HEK293 (cell line): ENCODE measurements at regions not wholly inside any gene's neighbourhood (a gene's known extent, or its start where the extent isn't known, plus 50 kb on each side); places are given as distances from the start of the nearest gene placed in this dataset.

Experiments
- CTCF ChIA-PET: fragments of 350-600 bp; formaldehyde crosslinking; extraction: SDS; loops from one replicate; lab custom pipeline; 2021; ENCODE audit warnings: antibody characterized with exemption; lab: Yijun Ruan, JAX
- POLR2A ChIA-PET: fragments of 300-600 bp; formaldehyde crosslinking; extraction: SDS; loops from one replicate; lab custom pipeline; 2020; ENCODE audit warnings: antibody characterized with exemption, inconsistent platforms; lab: Yijun Ruan, JAX
- H3K27ac ChIP-seq: fragments of 200-500 bp; sonication (Bioruptor generic); 2 replicates; pipeline ENCODE4 v1.5.1; 2014; ENCODE audit warnings: low read depth, low read length, control low read depth, inconsistent platforms; ENCODE audit errors: extremely low read depth
- H3K36me3 ChIP-seq, 2 experiments: fragments of 200-500 bp in 1 of 2; sonication (Bioruptor generic) in 1 of 2; 1 replicate in 1 of 2; 2 replicates in 1 of 2; pipeline ENCODE4 v1.5.1; 2014 to 2017; ENCODE audit warnings: inconsistent platforms in 2 of 2, low read length in 2 of 2; ENCODE audit not compliant: control insufficient read depth in 2 of 2, insufficient read depth in 1 of 2
- H3K4me1 ChIP-seq: fragments of 200-500 bp; sonication (Bioruptor generic); 2 replicates; pipeline ENCODE4 v1.5.1; 2014; ENCODE audit warnings: mild to moderate bottlenecking, low read length, inconsistent platforms; ENCODE audit not compliant: control insufficient read depth, insufficient read depth
- H3K4me3 ChIP-seq: 2 replicates; pipeline ENCODE4 v1.5.1; 2011; ENCODE audit warnings: low read depth, mild to moderate bottlenecking, control low read depth, low read length, moderate library complexity
- H3K9me3 ChIP-seq: fragments of 200-500 bp; sonication (Bioruptor generic); 2 replicates; pipeline ENCODE4 v1.5.1; 2014; ENCODE audit warnings: low read depth, low read length, inconsistent platforms; ENCODE audit not compliant: control insufficient read depth, insufficient read depth
- GLI2 ChIP-seq: fragments of 450-650 bp; formaldehyde crosslinking; IDR thresholded peaks from 2 replicates; pipeline ENCODE4; 2017; ENCODE audit warnings: missing biosample characterization, missing genetic modification characterization, low read depth, borderline replicate concordance
- ZNF239 ChIP-seq: fragments of 450-650 bp; formaldehyde crosslinking; IDR thresholded peaks from 2 replicates; pipeline ENCODE4 v1.5.1; 2016; ENCODE audit warnings: missing biosample characterization, missing genetic modification characterization
- ZNF623 ChIP-seq: fragments of 450-650 bp; formaldehyde crosslinking; IDR thresholded peaks from 2 replicates; pipeline ENCODE4 v1.5.1; 2016; ENCODE audit warnings: missing biosample characterization, missing genetic modification characterization
- ZNF677 ChIP-seq: fragments of 450-650 bp; IDR thresholded peaks from 2 replicates; pipeline ENCODE4 v1.5.0; 2018; ENCODE audit warnings: missing biosample characterization, mild to moderate bottlenecking, missing genetic modification characterization, moderate library complexity
- TF ChIP-seq, protein P1 (sequence below): fragments of 450-650 bp; formaldehyde crosslinking; IDR thresholded peaks from 2 replicates; pipeline ENCODE4 v1.5.1; 2016; ENCODE audit warnings: missing biosample characterization, missing genetic modification characterization
- TF ChIP-seq, protein P2 (sequence below): fragments of 450-650 bp; formaldehyde crosslinking; IDR thresholded peaks from 2 replicates; pipeline ENCODE4 v1.5.1; 2016; ENCODE audit warnings: missing biosample characterization, missing genetic modification characterization
- TF ChIP-seq, protein P3 (sequence below): fragments of 450-650 bp; formaldehyde crosslinking; IDR thresholded peaks from 2 replicates; pipeline ENCODE4 v1.5.1; 2016; ENCODE audit warnings: missing biosample characterization, missing genetic modification characterization, borderline replicate concordance
- TF ChIP-seq, protein P4 (sequence below): fragments of 450-650 bp; IDR thresholded peaks from 2 replicates; pipeline ENCODE4 v1.5.1; 2018; ENCODE audit warnings: missing biosample characterization, missing genetic modification characterization
- TF ChIP-seq, protein P5 (sequence below): fragments of 450-650 bp; formaldehyde crosslinking; IDR thresholded peaks from 2 replicates; pipeline ENCODE4 v1.5.0; 2017; ENCODE audit warnings: missing biosample characterization, missing genetic modification characterization, borderline replicate concordance

DNA sequence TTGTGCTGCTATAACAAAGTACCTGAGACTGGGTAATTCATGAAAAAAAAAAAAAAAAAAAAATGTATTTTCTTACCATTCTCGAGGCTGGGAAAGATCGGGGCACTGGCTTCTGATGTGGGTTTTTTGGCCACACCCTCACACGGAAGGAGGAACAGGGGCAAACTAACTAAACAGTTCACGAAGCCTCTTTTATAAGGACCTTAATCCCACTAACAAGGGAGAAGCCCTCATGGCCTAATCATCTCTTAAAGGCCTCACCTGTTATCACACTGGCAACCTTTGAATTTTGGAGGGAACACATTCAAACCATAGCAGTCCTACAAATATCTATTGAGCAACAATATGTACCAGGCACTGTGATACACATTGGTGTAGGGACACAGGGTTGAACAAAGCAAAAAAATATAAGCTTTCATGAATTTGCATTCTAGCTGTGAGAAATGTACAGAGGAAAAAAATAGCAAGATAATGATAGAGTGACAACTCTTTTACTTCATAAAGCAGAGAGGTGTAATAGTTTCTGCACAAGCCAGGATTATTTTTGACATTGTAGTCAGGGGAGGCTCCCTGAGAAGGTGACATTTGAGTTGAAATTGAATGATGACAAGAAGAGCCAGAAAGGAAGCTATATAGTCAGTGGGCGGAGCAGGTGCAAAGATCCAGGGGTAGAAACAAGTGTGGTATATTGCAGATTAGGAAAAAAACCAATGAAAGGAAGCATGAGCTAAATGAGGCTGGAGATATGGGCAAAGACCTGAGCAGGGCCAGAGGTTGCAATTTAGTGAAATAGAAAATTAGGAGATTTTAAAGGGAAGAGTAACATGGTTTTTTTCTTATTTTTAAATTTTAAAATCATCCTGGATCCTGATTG, 68.1 kb upstream of the GRAMD2B start:
- Histone ChIP-seq H3K36me3 (no peaks in the 10 kb centered on the region), H3K4me1 (no peaks in the 10 kb centered on the region), H3K4me3 (no peak overlapping the region), H3K27ac (no peak overlapping the region), H3K9me3 (no peaks in the 10 kb centered on the region)
- ChIA-PET CTCF (interaction anchor here (0.7 to 4.6 kb wide), 7 partner anchors 15 to 1828 kb away, joined by 3 to 65 read pairs (median 5); no protein-coding TSS in a partner anchor), POLR2A (no interaction called here)
- TF ChIP-seq, protein P1, sequence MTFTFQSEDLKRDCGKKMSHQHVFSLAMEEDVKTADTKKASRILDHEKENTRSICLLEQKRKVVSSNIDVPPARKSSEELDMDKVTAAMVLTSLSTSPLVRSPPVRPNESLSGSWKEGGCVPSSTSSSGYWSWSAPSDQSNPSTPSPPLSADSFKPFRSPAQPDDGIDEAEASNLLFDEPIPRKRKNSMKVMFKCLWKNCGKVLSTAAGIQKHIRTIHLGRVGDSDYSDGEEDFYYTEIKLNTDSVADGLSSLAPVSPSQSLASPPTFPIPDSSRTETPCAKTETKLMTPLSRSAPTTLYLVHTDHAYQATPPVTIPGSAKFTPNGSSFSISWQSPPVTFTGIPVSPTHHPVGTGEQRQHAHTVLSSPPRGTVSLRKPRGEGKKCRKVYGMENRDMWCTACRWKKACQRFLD (tag by site-specific recombination): no peak
- no peak for TF ChIP-seq GLI2
- TF ChIP-seq, protein P2, sequence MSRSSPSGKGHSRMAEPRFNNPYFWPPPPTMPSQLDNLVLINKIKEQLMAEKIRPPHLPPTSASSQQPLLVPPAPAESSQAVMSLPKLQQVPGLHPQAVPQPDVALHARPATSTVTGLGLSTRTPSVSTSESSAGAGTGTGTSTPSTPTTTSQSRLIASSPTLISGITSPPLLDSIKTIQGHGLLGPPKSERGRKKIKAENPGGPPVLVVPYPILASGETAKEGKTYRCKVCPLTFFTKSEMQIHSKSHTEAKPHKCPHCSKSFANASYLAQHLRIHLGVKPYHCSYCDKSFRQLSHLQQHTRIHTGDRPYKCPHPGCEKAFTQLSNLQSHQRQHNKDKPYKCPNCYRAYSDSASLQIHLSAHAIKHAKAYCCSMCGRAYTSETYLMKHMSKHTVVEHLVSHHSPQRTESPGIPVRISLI (tag by site-specific recombination): peak; percentile 13; the same call in 1 of the 2 replicates
- peak; percentile 79 for TF ChIP-seq ZNF623

DNA sequence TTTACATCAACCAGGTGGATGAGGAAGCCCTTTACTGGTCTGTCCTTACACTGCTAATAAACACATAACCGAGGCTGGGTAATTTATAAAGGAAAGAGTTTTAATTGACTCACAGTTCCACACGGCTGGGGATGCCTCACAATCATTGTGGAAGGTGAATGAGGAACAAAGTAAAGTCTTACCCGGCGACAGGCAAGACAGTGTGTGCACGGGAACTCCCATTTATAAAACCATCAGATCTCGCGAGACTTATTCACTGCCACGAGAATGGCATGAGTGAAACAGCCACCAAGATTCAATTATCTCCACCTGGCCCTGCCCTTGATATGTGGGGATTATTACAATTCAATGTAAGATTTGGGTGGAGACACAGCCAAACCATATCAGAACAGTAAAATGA, 67.3 kb upstream of the GRAMD2B start:
- no peak overlapping the region for H3K27ac ChIP-seq
- POLR2A ChIA-PET: no interaction called here

More for the DNA sequence above, 67.3 kb upstream of the GRAMD2B start:
- Histone ChIP-seq H3K9me3 (no peaks in the 10 kb centered on the region), H3K4me1 (no peaks in the 10 kb centered on the region), H3K36me3 (no peaks in the 10 kb centered on the region), H3K4me3 (no peak overlapping the region)
- TF ChIP-seq, protein P3, sequence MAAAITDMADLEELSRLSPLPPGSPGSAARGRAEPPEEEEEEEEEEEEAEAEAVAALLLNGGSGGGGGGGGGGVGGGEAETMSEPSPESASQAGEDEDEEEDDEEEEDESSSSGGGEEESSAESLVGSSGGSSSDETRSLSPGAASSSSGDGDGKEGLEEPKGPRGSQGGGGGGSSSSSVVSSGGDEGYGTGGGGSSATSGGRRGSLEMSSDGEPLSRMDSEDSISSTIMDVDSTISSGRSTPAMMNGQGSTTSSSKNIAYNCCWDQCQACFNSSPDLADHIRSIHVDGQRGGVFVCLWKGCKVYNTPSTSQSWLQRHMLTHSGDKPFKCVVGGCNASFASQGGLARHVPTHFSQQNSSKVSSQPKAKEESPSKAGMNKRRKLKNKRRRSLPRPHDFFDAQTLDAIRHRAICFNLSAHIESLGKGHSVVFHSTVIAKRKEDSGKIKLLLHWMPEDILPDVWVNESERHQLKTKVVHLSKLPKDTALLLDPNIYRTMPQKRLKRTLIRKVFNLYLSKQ (tag by site-specific recombination): no peak
- no peak for TF ChIP-seq ZNF239
- TF ChIP-seq, protein P4, sequence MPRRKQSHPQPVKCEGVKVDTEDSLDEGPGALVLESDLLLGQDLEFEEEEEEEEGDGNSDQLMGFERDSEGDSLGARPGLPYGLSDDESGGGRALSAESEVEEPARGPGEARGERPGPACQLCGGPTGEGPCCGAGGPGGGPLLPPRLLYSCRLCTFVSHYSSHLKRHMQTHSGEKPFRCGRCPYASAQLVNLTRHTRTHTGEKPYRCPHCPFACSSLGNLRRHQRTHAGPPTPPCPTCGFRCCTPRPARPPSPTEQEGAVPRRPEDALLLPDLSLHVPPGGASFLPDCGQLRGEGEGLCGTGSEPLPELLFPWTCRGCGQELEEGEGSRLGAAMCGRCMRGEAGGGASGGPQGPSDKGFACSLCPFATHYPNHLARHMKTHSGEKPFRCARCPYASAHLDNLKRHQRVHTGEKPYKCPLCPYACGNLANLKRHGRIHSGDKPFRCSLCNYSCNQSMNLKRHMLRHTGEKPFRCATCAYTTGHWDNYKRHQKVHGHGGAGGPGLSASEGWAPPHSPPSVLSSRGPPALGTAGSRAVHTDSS: no peak
- no peak for TF ChIP-seq ZNF677
- TF ChIP-seq, protein P5, sequence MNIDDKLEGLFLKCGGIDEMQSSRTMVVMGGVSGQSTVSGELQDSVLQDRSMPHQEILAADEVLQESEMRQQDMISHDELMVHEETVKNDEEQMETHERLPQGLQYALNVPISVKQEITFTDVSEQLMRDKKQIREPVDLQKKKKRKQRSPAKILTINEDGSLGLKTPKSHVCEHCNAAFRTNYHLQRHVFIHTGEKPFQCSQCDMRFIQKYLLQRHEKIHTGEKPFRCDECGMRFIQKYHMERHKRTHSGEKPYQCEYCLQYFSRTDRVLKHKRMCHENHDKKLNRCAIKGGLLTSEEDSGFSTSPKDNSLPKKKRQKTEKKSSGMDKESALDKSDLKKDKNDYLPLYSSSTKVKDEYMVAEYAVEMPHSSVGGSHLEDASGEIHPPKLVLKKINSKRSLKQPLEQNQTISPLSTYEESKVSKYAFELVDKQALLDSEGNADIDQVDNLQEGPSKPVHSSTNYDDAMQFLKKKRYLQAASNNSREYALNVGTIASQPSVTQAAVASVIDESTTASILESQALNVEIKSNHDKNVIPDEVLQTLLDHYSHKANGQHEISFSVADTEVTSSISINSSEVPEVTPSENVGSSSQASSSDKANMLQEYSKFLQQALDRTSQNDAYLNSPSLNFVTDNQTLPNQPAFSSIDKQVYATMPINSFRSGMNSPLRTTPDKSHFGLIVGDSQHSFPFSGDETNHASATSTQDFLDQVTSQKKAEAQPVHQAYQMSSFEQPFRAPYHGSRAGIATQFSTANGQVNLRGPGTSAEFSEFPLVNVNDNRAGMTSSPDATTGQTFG (tag by site-specific recombination): no peak
- CTCF ChIA-PET: interaction anchor here (0.7 to 4.6 kb wide), 5 partner anchors 16 to 185 kb away, joined by 3 to 65 read pairs (median 5); no protein-coding TSS in a partner anchor
